A549 (cell line): ENCODE measurements at regions not wholly inside any gene's neighbourhood (a gene's known extent, or its start where the extent isn't known, plus 50 kb on each side); places are given as distances from the start of the nearest gene placed in this dataset.

ENCODE experiments used
- ATAC-seq, 2 experiments: fragments of 200-7000 bp in 1 of 2; fragments of >200 bp in 1 of 2; cut with Nextera tagmentation in 1 of 2; cut with Tn5 transposase in 1 of 2; 3 replicates each; pipeline versions ENCODE4 v1.8.0 to v1.9.1; 2018 to 2020; ENCODE audit warnings: mild to moderate bottlenecking in 1 of 2, moderate library complexity in 1 of 2
- CTCF ChIA-PET: fragments of 300-600 bp; sonication (Branson Sonifier 250); formaldehyde crosslinking; extraction: SDS; loops from one replicate; lab custom pipeline; 2021; ENCODE audit warnings: antibody characterized with exemption, inconsistent platforms; lab: Yijun Ruan, JAX
- POLR2A ChIA-PET: fragments of 350-600 bp; formaldehyde crosslinking; extraction: SDS; loops from one replicate; lab custom pipeline; 2021; ENCODE audit warnings: antibody characterized with exemption, inconsistent platforms; lab: Yijun Ruan, JAX
- DNase-seq, 2 experiments: peaks; one replicate each; pipeline versions ENCODE4 v3.0.0 to v3.0.0-alpha.2; 2011 to 2016; ENCODE audit warnings: low read depth in 1 of 2, low spot score in 1 of 2
- FAIRE-seq: peaks from 2 replicates; lab custom pipeline; 2011; peaks lifted over from hg19 to GRCh38; lab: Jason Lieb, UNC
- H3K27ac ChIP-seq, 2 experiments: fragments of >200 bp; sonication (Bioruptor Twin); formaldehyde crosslinking; 3 replicates each; pipeline ENCODE4 v1.5.1; 2016 to 2017
- H3K4me1 ChIP-seq: fragments of >200 bp; sonication (Bioruptor Twin); formaldehyde crosslinking; 3 replicates; pipeline ENCODE4 v1.6.1; 2016
- H3K4me2 ChIP-seq: fragments of >200 bp; sonication (Bioruptor Twin); formaldehyde crosslinking; 3 replicates; pipeline ENCODE4 v1.6.1; 2016
- H3K4me3 ChIP-seq: fragments of >200 bp; sonication (Bioruptor Twin); formaldehyde crosslinking; 3 replicates; pipeline ENCODE4 v1.5.1; 2016
- H3K9me3 ChIP-seq: fragments of >200 bp; sonication (Bioruptor Twin); formaldehyde crosslinking; 3 replicates; pipeline ENCODE4 v1.6.1; 2016
- ATOH8 ChIP-seq: fragments of 250-450 bp; sonication (Bioruptor Pico); IDR thresholded peaks from 2 replicates; pipeline ENCODE4 v1.5.0; 2020; ENCODE audit warnings: low read depth, mild to moderate bottlenecking, moderate library complexity
- BHLHE40 ChIP-seq: IDR thresholded peaks from 2 replicates; pipeline ENCODE4 v1.6.1; 2012; ENCODE audit warnings: low read depth, low read length, inconsistent platforms
- CBX8 ChIP-seq: fragments of 200-600 bp; sonication (generic); IDR thresholded peaks from 2 replicates; pipeline ENCODE4 v1.6.1; 2016
- CTCF ChIP-seq: fragments of >200 bp; sonication (Bioruptor Twin); formaldehyde crosslinking; IDR thresholded peaks from 3 replicates; pipeline ENCODE4 v1.5.1; 2016
- FOSB ChIP-seq: fragments of 250-450 bp; sonication (Bioruptor Pico); IDR thresholded peaks from 2 replicates; pipeline ENCODE4 v1.5.0; 2020; ENCODE audit warnings: mild to moderate bottlenecking, moderate library complexity
- FOSL2 ChIP-seq, 2 experiments: fragments of 450-650 bp in 1 of 2; fragments of >200 bp in 1 of 2; sonication (Bioruptor Twin) in 1 of 2; formaldehyde crosslinking; IDR thresholded peaks; 2 replicates each; pipeline versions ENCODE4 v1.5.0 to v1.6.1; 2016 to 2020; ENCODE audit warnings: mild to moderate bottlenecking in 1 of 2, moderate library complexity in 1 of 2
- GATA3 ChIP-seq: IDR thresholded peaks from 2 replicates; pipeline ENCODE4 v1.6.1; 2012; ENCODE audit warnings: borderline replicate concordance
- HES2 ChIP-seq: fragments of >200 bp; sonication (Bioruptor Twin); formaldehyde crosslinking; IDR thresholded peaks from 2 replicates; pipeline ENCODE4 v1.6.1; 2016
- HEYL ChIP-seq: fragments of 250-450 bp; sonication (Bioruptor Pico); IDR thresholded peaks from 2 replicates; pipeline ENCODE4 v1.8.0; 2021; ENCODE audit warnings: mild to moderate bottlenecking, moderate library complexity
- HOXA7 ChIP-seq: fragments of 250-450 bp; sonication (Bioruptor Pico); IDR thresholded peaks from 2 replicates; pipeline ENCODE4 v1.5.0; 2020; ENCODE audit warnings: mild to moderate bottlenecking, moderate library complexity
- MAX ChIP-seq: IDR thresholded peaks from 2 replicates; pipeline ENCODE4 v1.6.1; 2012
- MAZ ChIP-seq: fragments of 150-350 bp; IDR thresholded peaks from 2 replicates; pipeline ENCODE4 v1.6.1; 2014; ENCODE audit warnings: antibody characterized with exemption, low read depth, low read length, borderline replicate concordance
- RAD21 ChIP-seq, 2 experiments: fragments of >200 bp in 1 of 2; sonication (Bioruptor Twin) in 1 of 2; formaldehyde crosslinking in 1 of 2; IDR thresholded peaks in 1 of 2; conservative IDR thresholded peaks in 1 of 2; 2 replicates in 1 of 2; 3 replicates in 1 of 2; pipeline ENCODE4 v1.6.1; 2012 to 2018; ENCODE audit warnings: inconsistent platforms in 1 of 2
- RCOR1 ChIP-seq: fragments of 150-350 bp; IDR thresholded peaks from 2 replicates; pipeline ENCODE4 v1.6.1; 2014; ENCODE audit warnings: antibody characterized with exemption, low read length, low read depth
- TFCP2L1 ChIP-seq: fragments of 250-450 bp; sonication (Bioruptor Pico); IDR thresholded peaks from 2 replicates; pipeline ENCODE4 v1.5.0; 2021; ENCODE audit warnings: mild to moderate bottlenecking
- TP53 ChIP-seq: fragments of 250-450 bp; sonication (Bioruptor Pico); IDR thresholded peaks from 2 replicates; pipeline ENCODE4 v1.5.0; 2021; ENCODE audit warnings: mild to moderate bottlenecking, moderate library complexity
- ZNF302 ChIP-seq: fragments of 250-450 bp; sonication (Bioruptor Pico); IDR thresholded peaks from 2 replicates; pipeline ENCODE4 v1.9.0; 2021; ENCODE audit warnings: inconsistent platforms, mild to moderate bottlenecking, moderate library complexity
- WGBS: methylation state at CpG from one replicate; pipeline ENCODE4 v1.1.6; 2017; ENCODE audit errors: missing lambda C conversion rate; 5-methylcytosine and 5-hydroxymethylcytosine counted together

GRCh38 chr9:73719660-73720059 is 568.0 kb downstream of the ANXA1 start (continued):
- no peak for TF ChIP-seq CTCF
- TF ChIP-seq TP53 (CRISPR knock-in tag) = no peak
- no peak for TF ChIP-seq ZNF302 (CRISPR knock-in tag)
- TF ChIP-seq GATA3 = no peak

GRCh38 chr9:73720601-73721000 is 568.9 kb downstream of the ANXA1 start:
- Histone ChIP-seq H3K4me2 (no peak overlapping the region), H3K9me3 (no peaks in the 10 kb centered on the region), H3K4me3 (no peak overlapping the region), H3K27ac (no peak overlapping the region), H3K4me1 (no peaks in the 10 kb centered on the region)
- CTCF ChIA-PET = no interaction called here
- DNase-seq = no peak
- no peak for ATAC-seq
- TF ChIP-seq TP53 (CRISPR knock-in tag) = no peak
- no peak for TF ChIP-seq GATA3
- TF ChIP-seq CTCF = no peak
- no peak for TF ChIP-seq CBX8
- TF ChIP-seq ATOH8 (CRISPR knock-in tag) = no peak
- TF ChIP-seq BHLHE40 = no peak
- no peak for TF ChIP-seq RAD21 (conservative IDR thresholded peaks at IDR 0.05 in 1 of 2, IDR thresholded peaks at IDR 0.05 in 1 of 2)
- TF ChIP-seq MAZ = no peak
- no peak for TF ChIP-seq HOXA7
- TF ChIP-seq TFCP2L1 = no peak
- TF ChIP-seq MAX = no peak
- no peak for TF ChIP-seq FOSL2 (IDR thresholded peaks at IDR 0.05)
- no peak for TF ChIP-seq FOSL2 (CRISPR knock-in tag; IDR thresholded peaks at IDR 0.05)
- TF ChIP-seq RCOR1 = no peak
- no peak for TF ChIP-seq FOSB (CRISPR knock-in tag)
- no peak for TF ChIP-seq HEYL (CRISPR knock-in tag)
- no peak for TF ChIP-seq HES2
- WGBS = 8% methylated on average over 4 of the region's 4 CpGs
- POLR2A ChIA-PET = no interaction called here
- FAIRE-seq = no peak

- FAIRE-seq = no peak
These were observed 584.6 kb downstream of the ANXA1 start for GRCh38 chr9:73736270-73736669.

More at GRCh38 chr9:73736270-73736669, 584.6 kb downstream of the ANXA1 start:
- no peak for TF ChIP-seq ZNF302 (CRISPR knock-in tag)
- TF ChIP-seq TP53 (CRISPR knock-in tag) = no peak
- H3K9me3 ChIP-seq = no peaks in the 10 kb centered on the region
- WGBS = 7% methylated on average over 2 of the region's 2 CpGs
- no peak for ATAC-seq
- ChIA-PET CTCF (no interaction called here), POLR2A (no interaction called here)
- no peak overlapping the region for H3K4me2 ChIP-seq
- H3K4me3 ChIP-seq = no peak overlapping the region
- no peaks in the 10 kb centered on the region for H3K4me1 ChIP-seq
- H3K27ac ChIP-seq = no peak overlapping the region
- no peak for DNase-seq
